GM12878 (cell line): ENCODE measurements at regions not wholly inside any gene's neighbourhood (a gene's known extent, or its start where the extent isn't known, plus 50 kb on each side); places are given as distances from the start of the nearest gene placed in this dataset.

Source experiments
- ATAC-seq: fragments of 200-7000 bp; cut with Tn5 transposase; 3 replicates; pipeline ENCODE4 v1.9.1; 2020; ENCODE audit warnings: mild to moderate bottlenecking, moderate library complexity
- BruUV-seq: library from RNA; stranded (reverse); fragments of 400-500 nt; replicated peaks from 2 replicates; lab custom pipeline; 2021; lab: Mats Ljungman, UMichigan
- CTCF ChIA-PET: fragments of 300-600 bp; sonication (Branson Sonifier 250); formaldehyde crosslinking; extraction: SDS; loops from one replicate; lab custom pipeline; 2021; ENCODE audit warnings: inconsistent platforms; lab: Yijun Ruan, JAX
- POLR2A ChIA-PET: fragments of 350-600 bp; formaldehyde crosslinking; extraction: SDS; loops from one replicate; lab custom pipeline; 2021; ENCODE audit warnings: inconsistent platforms; lab: Charles Lee
- RAD21 ChIA-PET: fragments of 300-600 bp; sonication (Branson Sonifier 250); formaldehyde crosslinking; loops from one replicate; lab custom pipeline; 2023; ENCODE audit warnings: antibody characterized with exemption; ENCODE audit not compliant: unreplicated experiment; lab: Charles Lee
- SMC1A ChIA-PET: fragments of 300-600 bp; sonication (Branson Sonifier 250); formaldehyde crosslinking; loops from one replicate; lab custom pipeline; 2023; ENCODE audit not compliant: unreplicated experiment, uncharacterized antibody; lab: Charles Lee
- DNase-seq: peaks from one replicate; pipeline ENCODE4 v3.0.0-alpha.2; 2011; ENCODE audit warnings: low read depth, low spot score
- FAIRE-seq: peaks from 3 replicates; lab custom pipeline; 2011; peaks lifted over from hg19 to GRCh38; lab: Jason Lieb, UNC
- H2AFZ ChIP-seq: 2 replicates; pipeline ENCODE4 v1.6.0; 2011; ENCODE audit warnings: low read depth, low read length, control low read depth; ENCODE audit not compliant: control insufficient read depth
- H3K27ac ChIP-seq: 2 replicates; pipeline ENCODE4 v1.5.1; 2011; ENCODE audit warnings: control low read depth; ENCODE audit not compliant: control insufficient read depth, insufficient read depth
- H3K27me3 ChIP-seq, 2 experiments: replicated peaks in 1 of 2; 2 replicates each; pipeline versions ENCODE4 v1.6.0 to v1.6.1; 2011; ENCODE audit warnings: low read length in 1 of 2; ENCODE audit not compliant: control insufficient read depth in 2 of 2, insufficient read depth in 2 of 2
- H3K36me3 ChIP-seq, 2 experiments: 2 replicates each; pipeline ENCODE4 v1.5.1; 2011; ENCODE audit warnings: low read length in 1 of 2; ENCODE audit not compliant: control insufficient read depth in 2 of 2, insufficient read depth in 2 of 2
- H3K4me1 ChIP-seq: 2 replicates; pipeline ENCODE4 v1.6.1; 2011; ENCODE audit warnings: mild to moderate bottlenecking, low read length, moderate library complexity, mixed read lengths; ENCODE audit not compliant: control insufficient read depth, insufficient read depth
- H3K4me2 ChIP-seq: 2 replicates; pipeline ENCODE4 v1.6.0; 2011; ENCODE audit warnings: control low read depth; ENCODE audit not compliant: control insufficient read depth, insufficient read depth
- H3K4me3 ChIP-seq: fragments of 200-600 bp; sonication (generic); 2 replicates; pipeline ENCODE4 v1.5.1; 2016
- H3K79me2 ChIP-seq: 2 replicates; pipeline ENCODE4 v1.6.0; 2011; ENCODE audit warnings: low read length; ENCODE audit not compliant: control insufficient read depth, insufficient read depth
- H3K9ac ChIP-seq: 2 replicates; pipeline ENCODE4 v1.8.0; 2011; ENCODE audit warnings: low read length, control low read depth, mixed read lengths; ENCODE audit not compliant: control insufficient read depth, insufficient read depth
- H3K9me3 ChIP-seq: replicated peaks from 3 replicates; pipeline ENCODE4 v1.5.1; 2011; ENCODE audit warnings: mild to moderate bottlenecking, low read length; ENCODE audit not compliant: control insufficient read depth, insufficient read depth
- H4K20me1 ChIP-seq: 2 replicates; pipeline ENCODE4 v1.6.0; 2011; ENCODE audit not compliant: control insufficient read depth, insufficient read depth
- BMI1 ChIP-seq: fragments of 450-650 bp; IDR thresholded peaks from 2 replicates; pipeline ENCODE4 v1.6.1; 2016; ENCODE audit warnings: mild to moderate bottlenecking, moderate library complexity, borderline replicate concordance
- HDAC6 ChIP-seq: fragments of 200-600 bp; sonication (generic); IDR thresholded peaks from one replicate; pipeline ENCODE4 v1.8.0; 2017; ENCODE audit warnings: antibody characterized with exemption; ENCODE audit not compliant: unreplicated experiment
- JUND ChIP-seq: IDR thresholded peaks from 2 replicates; pipeline ENCODE4 v1.6.1; 2012; ENCODE audit warnings: low read depth, mild to moderate bottlenecking, low read length, improper control_type of control experiment, moderate library complexity
- WGBS: methylation state at CpG from one replicate; pipeline ENCODE4 v1.1.6; 2016; ENCODE audit warnings: low lambda C conversion rate; ENCODE audit not compliant: insufficient replicate concordance, insufficient coverage; ENCODE audit errors: missing lambda C conversion rate; 5-methylcytosine and 5-hydroxymethylcytosine counted together
- in situ Hi-C: fragments of 300-500 bp; cut with MboI; formaldehyde crosslinking; loops from 9 replicates; pipeline ENCODE4 v1.14.3; 2018; ENCODE audit warnings: mixed read lengths
- intact Hi-C: fragments of 100-400 bp; cut with micrococcal nuclease; formaldehyde crosslinking; loops from one replicate; pipeline ENCODE4 v1.14.2; 2022; ENCODE audit not compliant: unreplicated experiment
- TF ChIP-seq, protein P1 (sequence below): fragments of 450-650 bp; IDR thresholded peaks from 2 replicates; pipeline ENCODE4 v1.6.1; 2016; ENCODE audit warnings: mild to moderate bottlenecking
- TF ChIP-seq, protein P2 (sequence below): fragments of 450-650 bp; IDR thresholded peaks from 2 replicates; pipeline ENCODE4 v1.6.1; 2016; ENCODE audit warnings: mild to moderate bottlenecking
- TF ChIP-seq, protein P3 (sequence below): fragments of 450-650 bp; formaldehyde crosslinking; IDR thresholded peaks from 2 replicates; pipeline ENCODE4 v1.4.0; 2020; ENCODE audit warnings: mild to moderate bottlenecking, moderate library complexity

DNA sequence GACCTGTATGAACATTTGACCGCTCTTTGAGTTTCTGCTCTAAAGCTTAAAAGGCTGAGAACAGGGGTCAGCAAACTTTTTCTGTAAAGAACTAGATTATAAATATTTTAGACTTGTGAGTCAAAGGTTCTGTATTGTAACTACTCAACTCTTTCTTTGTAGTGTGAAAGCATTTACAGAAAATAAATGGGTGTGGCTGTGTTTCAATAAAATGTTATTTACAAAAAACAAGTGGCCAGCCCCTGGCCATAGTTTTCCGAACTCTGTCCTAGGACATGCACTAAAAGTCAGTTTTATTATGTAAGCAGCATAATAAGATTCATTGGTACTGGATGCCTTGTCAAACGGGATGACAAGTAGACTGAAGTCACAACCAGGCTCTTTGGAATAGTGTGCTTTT, 434.9 kb downstream of the ZEB2 start:
- Histone ChIP-seq H3K4me2 (no peak overlapping the region), H3K4me3 (no peak overlapping the region), H3K4me1 (no peaks in the 10 kb centered on the region), H3K36me3 (no peaks in the 10 kb centered on the region), H2AFZ (no peak overlapping the region), H3K9me3 (no peaks in the 10 kb centered on the region), H3K27me3 (no peaks in the 10 kb centered on the region), H4K20me1 (no peaks in the 10 kb centered on the region), H3K79me2 (no peaks in the 10 kb centered on the region), H3K27ac (no peak overlapping the region), H3K9ac (no peak overlapping the region)
- no peak for TF ChIP-seq JUND
- no peak for TF ChIP-seq BMI1
- TF ChIP-seq, protein P1, sequence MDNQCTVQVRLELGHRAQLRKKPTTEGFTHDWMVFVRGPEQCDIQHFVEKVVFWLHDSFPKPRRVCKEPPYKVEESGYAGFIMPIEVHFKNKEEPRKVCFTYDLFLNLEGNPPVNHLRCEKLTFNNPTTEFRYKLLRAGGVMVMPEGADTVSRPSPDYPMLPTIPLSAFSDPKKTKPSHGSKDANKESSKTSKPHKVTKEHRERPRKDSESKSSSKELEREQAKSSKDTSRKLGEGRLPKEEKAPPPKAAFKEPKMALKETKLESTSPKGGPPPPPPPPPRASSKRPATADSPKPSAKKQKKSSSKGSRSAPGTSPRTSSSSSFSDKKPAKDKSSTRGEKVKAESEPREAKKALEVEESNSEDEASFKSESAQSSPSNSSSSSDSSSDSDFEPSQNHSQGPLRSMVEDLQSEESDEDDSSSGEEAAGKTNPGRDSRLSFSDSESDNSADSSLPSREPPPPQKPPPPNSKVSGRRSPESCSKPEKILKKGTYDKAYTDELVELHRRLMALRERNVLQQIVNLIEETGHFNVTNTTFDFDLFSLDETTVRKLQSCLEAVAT = no peak
- TF ChIP-seq, protein P2, sequence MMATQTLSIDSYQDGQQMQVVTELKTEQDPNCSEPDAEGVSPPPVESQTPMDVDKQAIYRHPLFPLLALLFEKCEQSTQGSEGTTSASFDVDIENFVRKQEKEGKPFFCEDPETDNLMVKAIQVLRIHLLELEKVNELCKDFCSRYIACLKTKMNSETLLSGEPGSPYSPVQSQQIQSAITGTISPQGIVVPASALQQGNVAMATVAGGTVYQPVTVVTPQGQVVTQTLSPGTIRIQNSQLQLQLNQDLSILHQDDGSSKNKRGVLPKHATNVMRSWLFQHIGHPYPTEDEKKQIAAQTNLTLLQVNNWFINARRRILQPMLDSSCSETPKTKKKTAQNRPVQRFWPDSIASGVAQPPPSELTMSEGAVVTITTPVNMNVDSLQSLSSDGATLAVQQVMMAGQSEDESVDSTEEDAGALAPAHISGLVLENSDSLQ = no peak
- no peak for TF ChIP-seq HDAC6
- TF ChIP-seq, protein P3, sequence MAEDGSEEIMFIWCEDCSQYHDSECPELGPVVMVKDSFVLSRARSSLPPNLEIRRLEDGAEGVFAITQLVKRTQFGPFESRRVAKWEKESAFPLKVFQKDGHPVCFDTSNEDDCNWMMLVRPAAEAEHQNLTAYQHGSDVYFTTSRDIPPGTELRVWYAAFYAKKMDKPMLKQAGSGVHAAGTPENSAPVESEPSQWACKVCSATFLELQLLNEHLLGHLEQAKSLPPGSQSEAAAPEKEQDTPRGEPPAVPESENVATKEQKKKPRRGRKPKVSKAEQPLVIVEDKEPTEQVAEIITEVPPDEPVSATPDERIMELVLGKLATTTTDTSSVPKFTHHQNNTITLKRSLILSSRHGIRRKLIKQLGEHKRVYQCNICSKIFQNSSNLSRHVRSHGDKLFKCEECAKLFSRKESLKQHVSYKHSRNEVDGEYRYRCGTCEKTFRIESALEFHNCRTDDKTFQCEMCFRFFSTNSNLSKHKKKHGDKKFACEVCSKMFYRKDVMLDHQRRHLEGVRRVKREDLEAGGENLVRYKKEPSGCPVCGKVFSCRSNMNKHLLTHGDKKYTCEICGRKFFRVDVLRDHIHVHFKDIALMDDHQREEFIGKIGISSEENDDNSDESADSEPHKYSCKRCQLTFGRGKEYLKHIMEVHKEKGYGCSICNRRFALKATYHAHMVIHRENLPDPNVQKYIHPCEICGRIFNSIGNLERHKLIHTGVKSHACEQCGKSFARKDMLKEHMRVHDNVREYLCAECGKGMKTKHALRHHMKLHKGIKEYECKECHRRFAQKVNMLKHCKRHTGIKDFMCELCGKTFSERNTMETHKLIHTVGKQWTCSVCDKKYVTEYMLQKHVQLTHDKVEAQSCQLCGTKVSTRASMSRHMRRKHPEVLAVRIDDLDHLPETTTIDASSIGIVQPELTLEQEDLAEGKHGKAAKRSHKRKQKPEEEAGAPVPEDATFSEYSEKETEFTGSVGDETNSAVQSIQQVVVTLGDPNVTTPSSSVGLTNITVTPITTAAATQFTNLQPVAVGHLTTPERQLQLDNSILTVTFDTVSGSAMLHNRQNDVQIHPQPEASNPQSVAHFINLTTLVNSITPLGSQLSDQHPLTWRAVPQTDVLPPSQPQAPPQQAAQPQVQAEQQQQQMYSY (CRISPR knock-in tag) = no peak
- WGBS = 95% methylated on average over 3 of the region's 3 CpGs
- intact Hi-C loops (no loop called here), in situ Hi-C loops (no loop called here)
- POLR2A ChIA-PET = no interaction called here
- SMC1A ChIA-PET = no interaction called here
- no peak for FAIRE-seq
- DNase-seq = no peak
- CTCF ChIA-PET = interaction anchor here (1.6 kb wide), 1 partner anchor 365 kb away, joined by 4 read pairs; no protein-coding TSS in a partner anchor
- BruUV-seq = no TSS peak
- RAD21 ChIA-PET = no interaction called here
- no peak for ATAC-seq
